ENCODE measurements at regions not wholly inside any gene's neighbourhood (a gene's known extent, or its start where the extent isn't known, plus 50 kb on each side); places are given as distances from the start of the nearest gene placed in this dataset.

GRCh38 chr5:5649641-5650040, 227.2 kb downstream of the ICE1 start:
- H3K4me3 ChIP-seq (ENCODE audit: low read depth, low read length): no peak overlapping the region
- TF ChIP-seq, protein P1, sequence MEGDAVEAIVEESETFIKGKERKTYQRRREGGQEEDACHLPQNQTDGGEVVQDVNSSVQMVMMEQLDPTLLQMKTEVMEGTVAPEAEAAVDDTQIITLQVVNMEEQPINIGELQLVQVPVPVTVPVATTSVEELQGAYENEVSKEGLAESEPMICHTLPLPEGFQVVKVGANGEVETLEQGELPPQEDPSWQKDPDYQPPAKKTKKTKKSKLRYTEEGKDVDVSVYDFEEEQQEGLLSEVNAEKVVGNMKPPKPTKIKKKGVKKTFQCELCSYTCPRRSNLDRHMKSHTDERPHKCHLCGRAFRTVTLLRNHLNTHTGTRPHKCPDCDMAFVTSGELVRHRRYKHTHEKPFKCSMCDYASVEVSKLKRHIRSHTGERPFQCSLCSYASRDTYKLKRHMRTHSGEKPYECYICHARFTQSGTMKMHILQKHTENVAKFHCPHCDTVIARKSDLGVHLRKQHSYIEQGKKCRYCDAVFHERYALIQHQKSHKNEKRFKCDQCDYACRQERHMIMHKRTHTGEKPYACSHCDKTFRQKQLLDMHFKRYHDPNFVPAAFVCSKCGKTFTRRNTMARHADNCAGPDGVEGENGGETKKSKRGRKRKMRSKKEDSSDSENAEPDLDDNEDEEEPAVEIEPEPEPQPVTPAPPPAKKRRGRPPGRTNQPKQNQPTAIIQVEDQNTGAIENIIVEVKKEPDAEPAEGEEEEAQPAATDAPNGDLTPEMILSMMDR (IDR thresholded peaks at IDR 0.05; ENCODE audit: insufficient read depth, low read depth, low read length, missing control alignments): no peak
- DNase-seq (ENCODE audit: low read depth): no peak

GRCh38 chr5:5648694-5649093, 226.2 kb downstream of the ICE1 start:
- no peak overlapping the region for H3K4me3 ChIP-seq (ENCODE audit: low read depth, low read length)
- DNase-seq (ENCODE audit: low read depth): no peak
- TF ChIP-seq, protein P1 (IDR thresholded peaks at IDR 0.05; ENCODE audit: insufficient read depth, low read depth, low read length, missing control alignments): no peak

DNA sequence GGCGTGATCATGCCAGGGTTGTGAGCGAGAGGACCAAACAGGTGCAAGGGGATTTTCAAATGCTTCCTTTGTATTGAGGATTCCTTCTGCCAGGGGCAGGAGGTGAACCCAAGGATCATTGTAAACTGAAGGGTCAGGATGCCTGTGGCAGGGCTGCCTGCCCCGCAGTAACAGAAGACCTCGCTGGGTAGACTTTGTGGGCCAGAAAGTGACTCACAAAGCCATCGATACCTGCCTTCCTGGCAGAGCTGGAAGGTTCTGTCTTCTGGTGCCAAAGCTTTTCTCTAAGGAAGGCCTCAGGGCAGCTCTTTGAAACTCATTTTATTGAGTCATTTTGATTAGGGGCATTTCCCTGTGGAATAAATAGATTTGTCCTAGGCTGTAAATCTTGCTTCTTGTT, 223.4 kb downstream of the ICE1 start:
- TF ChIP-seq, protein P1 (IDR thresholded peaks at IDR 0.05; ENCODE audit: insufficient read depth, low read depth, low read length, missing control alignments): no peak
- DNase-seq (ENCODE audit: low read depth): no peak
- no peak overlapping the region for H3K4me3 ChIP-seq (ENCODE audit: low read depth, low read length)

GRCh38 chr5:5645198-5645597, 222.7 kb downstream of the ICE1 start:
- TF ChIP-seq, protein P1 (IDR thresholded peaks at IDR 0.05; ENCODE audit: insufficient read depth, low read depth, low read length, missing control alignments): no peak
- H3K4me3 ChIP-seq (ENCODE audit: low read depth, low read length): no peak overlapping the region
- no peak for DNase-seq (ENCODE audit: low read depth)

DNA sequence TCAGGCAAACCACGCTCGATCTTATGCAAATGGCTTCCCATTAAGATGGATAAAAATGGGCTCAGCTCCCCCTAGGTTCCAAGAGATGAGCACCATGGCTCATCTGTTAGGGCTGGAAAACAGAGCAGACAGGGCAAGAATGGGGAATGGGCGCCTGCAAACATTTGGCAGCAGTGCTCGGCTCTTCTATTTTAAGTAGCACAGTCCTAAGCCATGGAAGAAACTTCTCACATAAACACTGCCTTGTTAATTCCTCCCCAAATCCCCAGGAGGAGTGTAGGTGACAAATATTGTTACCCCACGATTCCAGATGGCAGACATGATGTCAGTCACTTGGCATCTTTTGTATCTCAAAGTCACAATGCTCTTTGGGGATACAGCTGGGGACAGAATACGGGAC, 221.8 kb downstream of the ICE1 start:
- TF ChIP-seq, protein P1 (IDR thresholded peaks at IDR 0.05; ENCODE audit: insufficient read depth, low read depth, low read length, missing control alignments): no peak
- no peak overlapping the region for H3K4me3 ChIP-seq (ENCODE audit: low read depth, low read length)
- DNase-seq (ENCODE audit: low read depth): no peak

DNA sequence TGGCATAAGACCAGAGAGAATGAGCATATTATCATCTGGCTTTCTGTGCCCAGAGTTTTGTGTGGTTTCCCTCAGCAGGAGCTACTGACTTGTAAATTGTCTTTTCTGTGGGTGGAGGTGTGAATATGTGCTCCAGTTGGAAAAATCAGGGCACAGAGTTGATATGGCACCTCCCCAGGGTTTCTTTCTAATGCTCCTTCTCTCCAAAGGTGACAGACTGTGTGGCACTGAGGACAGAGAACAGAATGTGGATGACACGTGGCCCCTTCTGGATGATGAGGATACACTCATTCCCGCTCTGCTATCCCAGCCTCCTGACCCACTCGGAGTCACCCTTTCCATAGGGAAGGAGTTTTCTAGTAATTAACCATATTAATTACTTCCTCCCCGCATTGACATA, 221.0 kb downstream of the ICE1 start:
- TF ChIP-seq, protein P1 (IDR thresholded peaks at IDR 0.05; ENCODE audit: insufficient read depth, low read depth, low read length, missing control alignments): no peak
- no peak overlapping the region for H3K4me3 ChIP-seq (ENCODE audit: low read depth, low read length)
- no peak for DNase-seq (ENCODE audit: low read depth)

DNA sequence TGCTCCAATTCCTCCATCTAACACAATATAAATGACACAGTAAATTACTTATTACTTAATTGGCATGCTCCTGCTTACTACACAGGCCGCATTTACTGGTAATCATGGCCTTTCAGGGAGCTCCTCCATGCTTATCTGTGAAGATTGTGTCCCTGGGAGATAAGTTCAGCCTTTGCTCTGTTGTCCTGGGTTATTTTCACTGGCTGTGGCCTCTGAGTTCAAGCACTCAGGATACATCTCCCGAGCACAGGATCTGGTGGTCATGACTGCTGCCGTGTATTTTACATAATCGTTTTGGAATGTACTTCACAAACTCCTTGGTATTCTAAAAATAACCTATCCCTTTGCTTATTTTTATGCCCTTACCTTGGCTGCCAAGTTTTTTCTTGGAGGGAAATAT, 215.7 kb downstream of the ICE1 start:
- TF ChIP-seq, protein P1 (IDR thresholded peaks at IDR 0.05; ENCODE audit: insufficient read depth, low read depth, low read length, missing control alignments): no peak
- no peak for DNase-seq (ENCODE audit: low read depth)
- H3K4me3 ChIP-seq (ENCODE audit: low read depth, low read length): no peak overlapping the region
